ENCODE measurements at regions not wholly inside any gene's neighbourhood (a gene's known extent, or its start where the extent isn't known, plus 50 kb on each side); places are given as distances from the start of the nearest gene placed in this dataset.

DNA sequence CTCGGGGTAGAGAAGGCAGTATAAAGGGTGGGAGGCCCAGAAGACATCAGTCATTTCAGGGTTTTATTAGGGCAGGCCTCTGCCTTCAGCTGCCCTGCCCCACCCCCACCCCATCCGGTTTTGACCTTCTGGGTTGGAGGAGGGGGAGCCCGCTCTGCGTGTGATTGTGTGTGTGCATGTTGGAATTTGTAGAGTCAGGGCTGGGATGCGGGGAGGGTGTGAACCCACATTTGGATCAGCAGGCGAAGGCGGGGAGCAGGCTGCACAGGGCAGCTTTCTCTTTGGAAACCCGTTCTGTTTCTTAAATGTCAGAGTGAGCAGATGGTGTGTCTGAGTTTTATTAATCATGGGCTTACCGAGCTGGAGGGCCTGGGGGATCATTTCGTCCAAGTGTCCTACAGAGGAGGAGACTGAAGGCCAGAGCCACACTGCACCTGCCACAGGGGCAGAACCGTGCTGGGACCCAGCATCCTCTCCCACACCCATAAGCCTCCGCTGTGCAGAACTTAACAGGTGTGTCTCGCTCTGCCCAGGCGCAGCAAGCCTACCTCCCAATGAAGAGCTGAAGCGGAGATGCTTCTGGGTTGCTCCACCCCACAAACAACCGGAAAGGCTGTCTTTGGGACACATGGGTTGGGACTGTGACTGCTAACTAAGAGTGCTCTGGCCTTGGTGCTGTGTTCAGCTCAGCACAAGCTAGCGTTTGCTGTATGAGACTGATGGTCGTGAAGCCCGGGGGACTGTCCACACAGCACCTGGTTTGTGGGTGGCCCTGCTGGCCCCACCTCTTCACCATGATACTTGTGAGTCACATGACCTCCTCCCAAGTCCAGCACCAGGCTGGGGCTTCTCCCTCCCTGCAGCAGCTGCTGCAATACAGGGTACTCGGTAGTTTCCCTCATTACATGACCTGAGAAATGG, 70.9 kb upstream of the GSE1 start:
- DNase-seq: no peak
- no peaks in the 10 kb centered on the region for H4K20me1 ChIP-seq (ENCODE audit: control insufficient read depth, insufficient read depth, insufficient read length)
- TF ChIP-seq, protein P1, sequence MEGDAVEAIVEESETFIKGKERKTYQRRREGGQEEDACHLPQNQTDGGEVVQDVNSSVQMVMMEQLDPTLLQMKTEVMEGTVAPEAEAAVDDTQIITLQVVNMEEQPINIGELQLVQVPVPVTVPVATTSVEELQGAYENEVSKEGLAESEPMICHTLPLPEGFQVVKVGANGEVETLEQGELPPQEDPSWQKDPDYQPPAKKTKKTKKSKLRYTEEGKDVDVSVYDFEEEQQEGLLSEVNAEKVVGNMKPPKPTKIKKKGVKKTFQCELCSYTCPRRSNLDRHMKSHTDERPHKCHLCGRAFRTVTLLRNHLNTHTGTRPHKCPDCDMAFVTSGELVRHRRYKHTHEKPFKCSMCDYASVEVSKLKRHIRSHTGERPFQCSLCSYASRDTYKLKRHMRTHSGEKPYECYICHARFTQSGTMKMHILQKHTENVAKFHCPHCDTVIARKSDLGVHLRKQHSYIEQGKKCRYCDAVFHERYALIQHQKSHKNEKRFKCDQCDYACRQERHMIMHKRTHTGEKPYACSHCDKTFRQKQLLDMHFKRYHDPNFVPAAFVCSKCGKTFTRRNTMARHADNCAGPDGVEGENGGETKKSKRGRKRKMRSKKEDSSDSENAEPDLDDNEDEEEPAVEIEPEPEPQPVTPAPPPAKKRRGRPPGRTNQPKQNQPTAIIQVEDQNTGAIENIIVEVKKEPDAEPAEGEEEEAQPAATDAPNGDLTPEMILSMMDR (conservative IDR thresholded peaks at IDR 0.05): no peak
- no peak overlapping the region for H3K27ac ChIP-seq (ENCODE audit: insufficient read length, low read depth, low read length)
- peaks cover 7 to 10% (median 8%) of the 10 kb centered on the region in 3 experiments for H3K36me3 Mint-ChIP-seq (ENCODE audit: insufficient read depth in 1 of 3, low read depth in 3 of 3)
- no CpG with 5 or more reads among the region's 20 CpGs for WGBS (ENCODE audit: extremely low coverage, insufficient read length, low lambda C conversion rate)
- H3K14ac ChIP-seq (ENCODE audit: insufficient read depth, low read length): no peak overlapping the region
- no peak overlapping the region for H3K4ac ChIP-seq (ENCODE audit: low read depth, low read length)
- no peak overlapping the region for H4K5ac ChIP-seq (ENCODE audit: insufficient read length, low read depth, low read length)
- no peaks in the 10 kb centered on the region for H3K79me1 ChIP-seq (ENCODE audit: insufficient read depth, low read depth, low read length, poor library complexity, severe bottlenecking)
- no peaks in the 10 kb centered on the region for H3K79me2 ChIP-seq (ENCODE audit: insufficient read depth, low read length)
- no peak overlapping the region for H2BK120ac ChIP-seq (ENCODE audit: low read depth, low read length, poor library complexity, severe bottlenecking)
- H3K4me1 ChIP-seq (ENCODE audit: insufficient read depth, low read length): no peaks in the 10 kb centered on the region; the same call in 1 of the 2 replicates
- no peak overlapping the region for H3K18ac ChIP-seq (ENCODE audit: insufficient read length, low read depth, low read length)
- H3K9me3 Mint-ChIP-seq: peaks cover 11 to 14% of the 10 kb centered on the region in 2 experiments
- no peak overlapping the region for H2BK20ac ChIP-seq (ENCODE audit: low read depth, low read length, poor library complexity, severe bottlenecking)
- no peaks in the 10 kb centered on the region for H3K23me2 ChIP-seq (ENCODE audit: insufficient read length, low read depth, low read length, poor library complexity, severe bottlenecking)
- H3T11ph ChIP-seq (ENCODE audit: low read length): no peak overlapping the region
- H3K9me3 ChIP-seq (ENCODE audit: control insufficient read depth, low read depth, low read length): peaks cover 9% of the 10 kb centered on the region
- no peaks in the 10 kb centered on the region for H3K27me3 ChIP-seq (ENCODE audit: insufficient read depth, low read length)
- H4K8ac ChIP-seq (replicated peaks; ENCODE audit: insufficient read length, low read depth, low read length): no peak overlapping the region
- H3K4me3 Mint-ChIP-seq: 0 out of 5 replicates have a peak overlapping the region, but pooled peaks of 1 of the 2 experiments have one; percentile 18
- H3K27me3 Mint-ChIP-seq (ENCODE audit: low read depth): peaks cover 6% of the 10 kb centered on the region
- H4K91ac ChIP-seq (ENCODE audit: insufficient read length, low read depth, low read length): no peak overlapping the region
- no peak overlapping the region for H2BK12ac ChIP-seq (ENCODE audit: insufficient read length, low read depth, low read length)
- peak overlapping the region in 1 of 3 experiments; percentile 81; a peak in 3 of 7 replicates for H3K27ac Mint-ChIP-seq
- no peak overlapping the region for H3K56ac ChIP-seq (ENCODE audit: insufficient read length, low read depth, low read length)
- H3K4me2 ChIP-seq (ENCODE audit: insufficient read depth, insufficient read length, low read length): no peak overlapping the region
- no peak overlapping the region for H2AFZ ChIP-seq (ENCODE audit: low read length)
- H2BK15ac ChIP-seq (ENCODE audit: low read depth, low read length): no peak overlapping the region
- no peak overlapping the region for H3K23ac ChIP-seq (ENCODE audit: insufficient read length, low read depth, low read length)
- no peak overlapping the region for H2BK5ac ChIP-seq (ENCODE audit: insufficient read length, low read length)
- no peak overlapping the region for H3K9ac ChIP-seq (ENCODE audit: extremely low read depth, insufficient read length, low read length)
- H2AK5ac ChIP-seq (ENCODE audit: insufficient read length, low read length): no peak overlapping the region
- H3K4me1 Mint-ChIP-seq: peaks cover 19% of the 10 kb centered on the region in 2 experiments

All from H9 (cell line).